ENCODE measurements at regions not wholly inside any gene's neighbourhood (a gene's known extent, or its start where the extent isn't known, plus 50 kb on each side); places are given as distances from the start of the nearest gene placed in this dataset.

GRCh38 chr7:124460056-124460450 is 305.5 kb downstream of the GPR37 start:
- TF ChIP-seq, protein P1, sequence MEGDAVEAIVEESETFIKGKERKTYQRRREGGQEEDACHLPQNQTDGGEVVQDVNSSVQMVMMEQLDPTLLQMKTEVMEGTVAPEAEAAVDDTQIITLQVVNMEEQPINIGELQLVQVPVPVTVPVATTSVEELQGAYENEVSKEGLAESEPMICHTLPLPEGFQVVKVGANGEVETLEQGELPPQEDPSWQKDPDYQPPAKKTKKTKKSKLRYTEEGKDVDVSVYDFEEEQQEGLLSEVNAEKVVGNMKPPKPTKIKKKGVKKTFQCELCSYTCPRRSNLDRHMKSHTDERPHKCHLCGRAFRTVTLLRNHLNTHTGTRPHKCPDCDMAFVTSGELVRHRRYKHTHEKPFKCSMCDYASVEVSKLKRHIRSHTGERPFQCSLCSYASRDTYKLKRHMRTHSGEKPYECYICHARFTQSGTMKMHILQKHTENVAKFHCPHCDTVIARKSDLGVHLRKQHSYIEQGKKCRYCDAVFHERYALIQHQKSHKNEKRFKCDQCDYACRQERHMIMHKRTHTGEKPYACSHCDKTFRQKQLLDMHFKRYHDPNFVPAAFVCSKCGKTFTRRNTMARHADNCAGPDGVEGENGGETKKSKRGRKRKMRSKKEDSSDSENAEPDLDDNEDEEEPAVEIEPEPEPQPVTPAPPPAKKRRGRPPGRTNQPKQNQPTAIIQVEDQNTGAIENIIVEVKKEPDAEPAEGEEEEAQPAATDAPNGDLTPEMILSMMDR (IDR thresholded peaks at IDR 0.05; ENCODE audit: low read depth, low read length), result no peak
- TF ChIP-seq POLR2A (IDR thresholded peaks at IDR 0.05; ENCODE audit: extremely low read depth, insufficient read length), result no peak

All from NB4 (cell line).